GM23338 (cell line): ENCODE measurements at regions not wholly inside any gene's neighbourhood (a gene's known extent, or its start where the extent isn't known, plus 50 kb on each side); places are given as distances from the start of the nearest gene placed in this dataset.
A peak's percentile ranks its signal among the peaks of the same experiment; 100 is the strongest.

ENCODE experiments used
- ATAC-seq: fragments of 200-7000 bp; cut with Tn5 transposase; 3 replicates; pipeline ENCODE4 v1.9.1; 2020
- DNase-seq: peaks from one replicate; pipeline ENCODE4 v3.0.0-alpha.2; 2015; ENCODE audit warnings: low spot score
- H2AFZ ChIP-seq: fragments of 200-600 bp; sonication (generic); 2 replicates; pipeline ENCODE4 v1.8.0; 2016; ENCODE audit warnings: antibody characterized with exemption, mild to moderate bottlenecking, moderate library complexity
- H3F3A ChIP-seq: fragments of 200-600 bp; sonication (generic); replicated peaks from 2 replicates; pipeline ENCODE4 v1.8.0; 2017; ENCODE audit warnings: antibody characterized with exemption, mixed run types, low read depth
- H3K27ac ChIP-seq: fragments of 200-600 bp; sonication (generic); 2 replicates; pipeline ENCODE4 v1.6.1; 2016; ENCODE audit warnings: low read depth
- H3K27me3 ChIP-seq: fragments of 200-600 bp; sonication (generic); 2 replicates; pipeline ENCODE4 v1.8.0; 2016; ENCODE audit warnings: mild to moderate bottlenecking, mixed run types, moderate library complexity; ENCODE audit not compliant: insufficient read depth
- H3K36me3 ChIP-seq: fragments of 200-600 bp; sonication (generic); 2 replicates; pipeline ENCODE4 v1.8.0; 2016; ENCODE audit warnings: mild to moderate bottlenecking; ENCODE audit not compliant: insufficient read depth
- H3K4me1 ChIP-seq: fragments of 200-600 bp; sonication (generic); 2 replicates; pipeline ENCODE4 v1.8.0; 2016; ENCODE audit warnings: mild to moderate bottlenecking, moderate library complexity; ENCODE audit not compliant: insufficient read depth
- H3K4me2 ChIP-seq: fragments of 200-600 bp; sonication (generic); 2 replicates; pipeline ENCODE4 v1.7.1; 2017; ENCODE audit warnings: mixed run types
- H3K4me3 ChIP-seq: fragments of 200-600 bp; sonication (generic); 2 replicates; pipeline ENCODE4 v1.6.1; 2016; ENCODE audit warnings: mixed run types
- H3K79me2 ChIP-seq: fragments of 200-600 bp; sonication (generic); replicated peaks from 2 replicates; pipeline ENCODE4 v1.8.0; 2017; ENCODE audit warnings: mild to moderate bottlenecking; ENCODE audit not compliant: insufficient read depth
- H3K9me2 ChIP-seq: fragments of 200-600 bp; sonication (generic); 2 replicates; pipeline ENCODE4 v1.8.0; 2017; ENCODE audit not compliant: insufficient read depth
- H4K20me1 ChIP-seq: fragments of 200-600 bp; sonication (generic); replicated peaks from 2 replicates; pipeline ENCODE4 v1.8.0; 2017; ENCODE audit warnings: mild to moderate bottlenecking; ENCODE audit not compliant: insufficient read depth
- H3K27ac Mint-ChIP-seq: 2 replicates; pipeline ENCODE4 v1.8.0; 2020; ENCODE audit warnings: inconsistent platforms, mild to moderate bottlenecking, moderate library complexity, mixed read lengths
- H3K27me3 Mint-ChIP-seq: 3 replicates; pipeline ENCODE4 v1.8.0; 2022; ENCODE audit warnings: low read depth, mild to moderate bottlenecking, moderate library complexity, mixed read lengths, inconsistent platforms; ENCODE audit not compliant: insufficient read depth, poor library complexity
- H3K36me3 Mint-ChIP-seq: 3 replicates; pipeline ENCODE4 v1.8.0; 2021; ENCODE audit warnings: low read depth, mild to moderate bottlenecking, inconsistent platforms, moderate library complexity, mixed read lengths
- H3K4me1 Mint-ChIP-seq: 3 replicates; pipeline ENCODE4 v1.8.0; 2020; ENCODE audit warnings: mild to moderate bottlenecking, inconsistent platforms, mixed read lengths
- H3K4me3 Mint-ChIP-seq: 3 replicates; pipeline ENCODE4 v1.8.0; 2021; ENCODE audit warnings: moderate library complexity, mild to moderate bottlenecking, inconsistent platforms, mixed read lengths
- H3K9me3 Mint-ChIP-seq: 3 replicates; pipeline ENCODE4 v1.8.0; 2020; ENCODE audit warnings: moderate library complexity, mild to moderate bottlenecking, inconsistent platforms, mixed read lengths
- CREB1 ChIP-seq: fragments of 250-450 bp; sonication (Bioruptor Pico); IDR thresholded peaks from 2 replicates; pipeline ENCODE4 v1.5.0; 2020; ENCODE audit warnings: low read depth, mild to moderate bottlenecking, moderate library complexity
- CTCF ChIP-seq, 2 experiments: fragments of 200-600 bp in 1 of 2; sonication (generic) in 1 of 2; conservative IDR thresholded peaks; 2 replicates each; pipeline versions ENCODE4 v1.5.1 to v1.6.1; 2016 to 2017; ENCODE audit warnings: antibody characterized with exemption in 2 of 2, low read depth in 2 of 2, mild to moderate bottlenecking in 2 of 2, moderate library complexity in 1 of 2
- EZH2 ChIP-seq: fragments of 200-600 bp; sonication (generic); IDR thresholded peaks from one replicate; pipeline ENCODE4 v1.8.0; 2017; ENCODE audit warnings: antibody characterized with exemption, mild to moderate bottlenecking, low read depth; ENCODE audit not compliant: unreplicated experiment
- EZH2phosphoT487 ChIP-seq: fragments of 200-600 bp; sonication (generic); IDR thresholded peaks from one replicate; pipeline ENCODE4 v1.8.1; 2018; ENCODE audit warnings: antibody characterized with exemption; ENCODE audit not compliant: unreplicated experiment
- JUNB ChIP-seq: IDR thresholded peaks from one replicate; pipeline ENCODE4 v1.6.1; 2016; ENCODE audit warnings: antibody characterized with exemption; ENCODE audit not compliant: unreplicated experiment
- NANOG ChIP-seq: IDR thresholded peaks from 2 replicates; pipeline ENCODE4 v1.6.1; 2016; ENCODE audit warnings: antibody characterized with exemption, borderline replicate concordance
- POLR2AphosphoS5 ChIP-seq: IDR thresholded peaks from 2 replicates; pipeline ENCODE4 v1.6.1; 2016; ENCODE audit warnings: antibody characterized with exemption, low read depth
- REST ChIP-seq: IDR thresholded peaks from one replicate; pipeline ENCODE4 v1.6.1; 2018; ENCODE audit warnings: antibody characterized with exemption; ENCODE audit not compliant: unreplicated experiment
- STAT1 ChIP-seq: IDR thresholded peaks from one replicate; pipeline ENCODE4 v1.6.1; 2016; ENCODE audit warnings: antibody characterized with exemption; ENCODE audit not compliant: unreplicated experiment
- ZNF114 ChIP-seq: fragments of 250-450 bp; sonication (Bioruptor Pico); IDR thresholded peaks from 2 replicates; pipeline ENCODE4 v1.5.0; 2020; ENCODE audit warnings: mild to moderate bottlenecking, moderate library complexity
- ZNF331 ChIP-seq: fragments of 250-450 bp; sonication (Bioruptor Pico); IDR thresholded peaks from 2 replicates; pipeline ENCODE4 v1.5.0; 2020; ENCODE audit warnings: low read depth, mild to moderate bottlenecking, moderate library complexity
- ZNF462 ChIP-seq: fragments of 250-450 bp; sonication (Bioruptor Pico); IDR thresholded peaks from 2 replicates; pipeline ENCODE4 v1.5.0; 2020; ENCODE audit warnings: mild to moderate bottlenecking, moderate library complexity
- TF ChIP-seq, protein P1 (sequence below): IDR thresholded peaks from 2 replicates; pipeline ENCODE4 v1.6.1; 2016; ENCODE audit warnings: antibody characterized with exemption

DNA sequence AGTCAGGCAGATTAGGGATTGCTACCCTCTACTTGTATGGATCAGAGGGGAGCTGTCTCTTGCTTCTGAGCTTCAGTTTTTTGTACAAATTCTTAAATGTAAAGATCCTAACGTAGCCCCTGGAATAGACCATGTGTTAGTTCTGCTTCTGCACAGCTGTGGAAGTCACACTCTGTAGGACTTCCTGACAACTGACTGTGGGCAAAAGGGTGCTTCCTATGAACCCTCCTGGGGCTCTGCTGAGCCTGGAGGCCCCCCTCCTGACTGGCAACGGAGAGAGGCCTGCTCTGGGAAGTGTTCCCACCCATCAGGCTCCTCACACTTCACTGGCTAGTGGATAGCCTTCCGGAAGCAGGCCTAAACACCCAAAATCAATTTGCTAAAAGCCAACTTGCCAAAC is 131.0 kb downstream of the RPLP1 start:
- Histone ChIP-seq H3K4me3 (no peak overlapping the region), H3F3A (no peaks in the 10 kb centered on the region), H3K79me2 (no peaks in the 10 kb centered on the region), H3K4me2 (no peak overlapping the region), H3K27ac (no peak overlapping the region), H4K20me1 (no peaks in the 10 kb centered on the region), H3K9me2 (peaks cover 8% of the 10 kb centered on the region; the same call in 1 of the 2 replicates), H3K36me3 (no peaks in the 10 kb centered on the region), H3K4me1 (no peaks in the 10 kb centered on the region), H2AFZ (peak overlapping the region; percentile 69; the same call in 1 of the 2 replicates), H3K27me3 (no peaks in the 10 kb centered on the region)
- no peaks in the 10 kb centered on the region for H3K36me3 Mint-ChIP-seq
- H3K9me3 Mint-ChIP-seq, result peaks cover 2% of the 10 kb centered on the region; the same call in 1 of the 3 replicates
- H3K4me3 Mint-ChIP-seq, result no peak overlapping the region
- TF ChIP-seq, protein P1, sequence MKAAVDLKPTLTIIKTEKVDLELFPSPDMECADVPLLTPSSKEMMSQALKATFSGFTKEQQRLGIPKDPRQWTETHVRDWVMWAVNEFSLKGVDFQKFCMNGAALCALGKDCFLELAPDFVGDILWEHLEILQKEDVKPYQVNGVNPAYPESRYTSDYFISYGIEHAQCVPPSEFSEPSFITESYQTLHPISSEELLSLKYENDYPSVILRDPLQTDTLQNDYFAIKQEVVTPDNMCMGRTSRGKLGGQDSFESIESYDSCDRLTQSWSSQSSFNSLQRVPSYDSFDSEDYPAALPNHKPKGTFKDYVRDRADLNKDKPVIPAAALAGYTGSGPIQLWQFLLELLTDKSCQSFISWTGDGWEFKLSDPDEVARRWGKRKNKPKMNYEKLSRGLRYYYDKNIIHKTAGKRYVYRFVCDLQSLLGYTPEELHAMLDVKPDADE, result no peak
- TF ChIP-seq STAT1 (no peak), CREB1 (CRISPR knock-in tag) (no peak), POLR2AphosphoS5 (no peak), REST (no peak), ZNF462 (CRISPR knock-in tag) (no peak), EZH2phosphoT487 (no peak), CTCF (conservative IDR thresholded peaks at IDR 0.05; ENCODE audit: low read depth in 2 of 2) (no peak), EZH2 (no peak), JUNB (no peak), NANOG (no peak), ZNF114 (CRISPR knock-in tag) (no peak), ZNF331 (CRISPR knock-in tag) (no peak)
- DNase-seq (no peak), ATAC-seq (no peak)
- H3K4me1 Mint-ChIP-seq, result peaks cover 4% of the 10 kb centered on the region
- no peaks in the 10 kb centered on the region for H3K27me3 Mint-ChIP-seq
- no peak overlapping the region for H3K27ac Mint-ChIP-seq
